ENCODE measurements at regions not wholly inside any gene's neighbourhood (a gene's known extent, or its start where the extent isn't known, plus 50 kb on each side); places are given as distances from the start of the nearest gene placed in this dataset.
"Not testable (repeated sequence)": the region's sequence is repeated elsewhere in the genome, so short reads cannot be mapped to it uniquely, and the experiment has no call there.

DNA sequence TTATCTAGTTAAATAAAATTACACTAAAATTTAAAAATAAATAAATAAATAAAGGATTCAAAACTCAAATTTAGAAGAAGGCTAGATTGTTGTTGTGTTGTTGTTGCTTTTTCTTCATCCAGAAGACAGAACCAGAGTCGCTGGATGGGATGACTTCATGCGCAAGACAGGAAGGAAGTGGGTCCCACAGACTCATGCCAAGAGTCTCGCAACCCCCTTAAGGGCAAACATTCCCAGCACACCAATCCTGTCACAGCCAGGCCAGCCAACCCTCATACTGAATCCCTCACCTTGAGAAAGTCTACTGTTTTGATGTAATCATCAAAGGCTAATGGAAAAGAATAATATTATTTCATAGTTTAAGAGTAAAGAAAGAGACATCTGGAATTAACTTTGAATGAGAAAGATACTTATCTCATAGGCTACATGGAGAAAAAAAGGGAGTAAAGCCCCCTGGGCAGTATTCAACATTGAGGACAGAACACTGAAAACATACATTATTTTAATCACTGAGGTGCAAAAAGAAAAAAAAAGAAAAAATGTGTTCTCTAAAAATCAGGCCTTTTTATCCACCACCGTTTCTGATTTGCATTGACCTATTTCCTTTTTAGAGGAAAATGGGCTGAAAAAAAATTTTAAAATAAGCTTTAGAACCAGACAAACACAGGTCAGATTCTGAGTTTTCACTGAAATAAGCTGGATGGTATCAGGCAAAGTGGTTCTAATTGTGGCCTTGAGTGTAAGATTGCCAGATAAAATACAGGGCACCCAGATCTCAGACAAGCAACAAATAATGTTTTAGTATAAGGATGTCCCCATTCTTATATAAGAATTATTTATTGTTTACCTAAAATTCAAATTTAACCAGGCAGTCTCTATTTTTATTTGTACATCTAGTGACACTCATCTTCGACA lies 826.5 kb downstream of the TNS3 start:
- Mint-ChIP-seq H3K27me3 (ENCODE audit: unreplicated experiment) (no peaks in the 10 kb centered on the region), H3K27ac (ENCODE audit: unreplicated experiment) (no peak overlapping the region), H3K4me3 (ENCODE audit: unreplicated experiment) (no peak overlapping the region), H3K36me3 (ENCODE audit: unreplicated experiment) (no peaks in the 10 kb centered on the region), H3K4me1 (ENCODE audit: unreplicated experiment) (peaks cover 39% of the 10 kb centered on the region), H3K9me3 (ENCODE audit: unreplicated experiment) (no peaks in the 10 kb centered on the region)
- DNase-seq (ENCODE audit: extremely low spot score, unreplicated experiment) = no peak
- TF ChIP-seq, protein P1, sequence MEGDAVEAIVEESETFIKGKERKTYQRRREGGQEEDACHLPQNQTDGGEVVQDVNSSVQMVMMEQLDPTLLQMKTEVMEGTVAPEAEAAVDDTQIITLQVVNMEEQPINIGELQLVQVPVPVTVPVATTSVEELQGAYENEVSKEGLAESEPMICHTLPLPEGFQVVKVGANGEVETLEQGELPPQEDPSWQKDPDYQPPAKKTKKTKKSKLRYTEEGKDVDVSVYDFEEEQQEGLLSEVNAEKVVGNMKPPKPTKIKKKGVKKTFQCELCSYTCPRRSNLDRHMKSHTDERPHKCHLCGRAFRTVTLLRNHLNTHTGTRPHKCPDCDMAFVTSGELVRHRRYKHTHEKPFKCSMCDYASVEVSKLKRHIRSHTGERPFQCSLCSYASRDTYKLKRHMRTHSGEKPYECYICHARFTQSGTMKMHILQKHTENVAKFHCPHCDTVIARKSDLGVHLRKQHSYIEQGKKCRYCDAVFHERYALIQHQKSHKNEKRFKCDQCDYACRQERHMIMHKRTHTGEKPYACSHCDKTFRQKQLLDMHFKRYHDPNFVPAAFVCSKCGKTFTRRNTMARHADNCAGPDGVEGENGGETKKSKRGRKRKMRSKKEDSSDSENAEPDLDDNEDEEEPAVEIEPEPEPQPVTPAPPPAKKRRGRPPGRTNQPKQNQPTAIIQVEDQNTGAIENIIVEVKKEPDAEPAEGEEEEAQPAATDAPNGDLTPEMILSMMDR (IDR thresholded peaks at IDR 0.05) = no peak

DNA sequence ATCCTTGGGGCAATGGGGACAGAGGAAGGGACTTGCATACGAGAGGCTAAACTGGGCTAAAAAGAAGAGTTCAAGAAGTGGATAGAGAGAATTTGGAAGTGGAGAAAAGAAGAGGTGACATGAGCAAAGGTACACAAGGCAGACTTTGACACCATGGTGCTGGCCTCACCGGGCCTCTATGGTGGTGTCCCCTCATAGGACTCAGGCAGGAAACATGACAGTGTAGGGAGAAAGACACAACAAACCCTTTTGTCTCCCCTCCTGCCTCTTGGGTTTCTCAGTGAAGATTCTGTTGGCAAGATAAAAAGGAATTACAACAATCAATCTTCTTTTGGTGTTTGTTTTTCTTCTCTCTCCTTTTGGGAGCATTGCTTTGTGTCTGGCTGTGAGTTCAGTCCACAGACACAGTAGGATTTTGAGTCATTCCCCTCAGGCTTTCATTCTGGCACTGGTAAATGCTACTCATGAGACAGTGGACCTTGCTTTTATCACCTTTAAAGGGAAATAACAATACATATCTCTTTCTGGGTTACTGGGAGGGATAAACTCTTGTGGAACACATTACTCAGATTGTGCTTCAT lies 827.7 kb downstream of the TNS3 start:
- Mint-ChIP-seq H3K4me1 (ENCODE audit: unreplicated experiment) (peaks cover 45% of the 10 kb centered on the region), H3K4me3 (ENCODE audit: unreplicated experiment) (no peak overlapping the region)

GRCh38 chr7:46753662-46754061 lies 828.2 kb downstream of the TNS3 start:
- DNase-seq (ENCODE audit: extremely low spot score, unreplicated experiment) = no peak
- peak overlapping the region; percentile 54 for H3K27ac Mint-ChIP-seq (ENCODE audit: unreplicated experiment)
- no peaks in the 10 kb centered on the region for H3K9me3 Mint-ChIP-seq (ENCODE audit: unreplicated experiment)
- TF ChIP-seq, protein P1 (IDR thresholded peaks at IDR 0.05) = no peak
- no peaks in the 10 kb centered on the region for H3K27me3 Mint-ChIP-seq (ENCODE audit: unreplicated experiment)
- H3K4me1 Mint-ChIP-seq (ENCODE audit: unreplicated experiment) = peaks cover 51% of the 10 kb centered on the region
- H3K4me3 Mint-ChIP-seq (ENCODE audit: unreplicated experiment) = no peak overlapping the region
- no peaks in the 10 kb centered on the region for H3K36me3 Mint-ChIP-seq (ENCODE audit: unreplicated experiment)

More for the DNA sequence above, 827.7 kb downstream of the TNS3 start:
- no peaks in the 10 kb centered on the region for H3K27me3 Mint-ChIP-seq (ENCODE audit: unreplicated experiment)
- no peak for DNase-seq (ENCODE audit: extremely low spot score, unreplicated experiment)
- peak overlapping the region; percentile 54 for H3K27ac Mint-ChIP-seq (ENCODE audit: unreplicated experiment)
- H3K36me3 Mint-ChIP-seq (ENCODE audit: unreplicated experiment) = no peaks in the 10 kb centered on the region
- TF ChIP-seq, protein P1 (IDR thresholded peaks at IDR 0.05) = no peak
- H3K9me3 Mint-ChIP-seq (ENCODE audit: unreplicated experiment) = no peaks in the 10 kb centered on the region

GRCh38 chr7:46752881-46753366 lies 829.0 kb downstream of the TNS3 start:
- Mint-ChIP-seq H3K4me3 (ENCODE audit: unreplicated experiment) (no peak overlapping the region), H3K4me1 (ENCODE audit: unreplicated experiment) (peaks cover 57% of the 10 kb centered on the region), H3K36me3 (ENCODE audit: unreplicated experiment) (no peaks in the 10 kb centered on the region), H3K9me3 (ENCODE audit: unreplicated experiment) (no peaks in the 10 kb centered on the region), H3K27ac (ENCODE audit: unreplicated experiment) (peak overlapping the region; percentile 67), H3K27me3 (ENCODE audit: unreplicated experiment) (no peaks in the 10 kb centered on the region)
- no peak for DNase-seq (ENCODE audit: extremely low spot score, unreplicated experiment)
- TF ChIP-seq, protein P1 (IDR thresholded peaks at IDR 0.05) = no peak

GRCh38 chr7:46751927-46752723 lies 829.8 kb downstream of the TNS3 start:
- H3K36me3 Mint-ChIP-seq (ENCODE audit: unreplicated experiment); H3K9me3 Mint-ChIP-seq (ENCODE audit: unreplicated experiment); DNase-seq (ENCODE audit: extremely low spot score, unreplicated experiment); H3K4me3 Mint-ChIP-seq (ENCODE audit: unreplicated experiment); H3K27me3 Mint-ChIP-seq (ENCODE audit: unreplicated experiment): not testable (repeated sequence)
- Mint-ChIP-seq H3K4me1 (ENCODE audit: unreplicated experiment) (peaks cover 57% of the 10 kb centered on the region), H3K27ac (ENCODE audit: unreplicated experiment) (peak overlapping the region; percentile 67)
